Omental fat pad (tissue), 3 donors: ENCODE measurements at regions not wholly inside any gene's neighbourhood (a gene's known extent, or its start where the extent isn't known, plus 50 kb on each side); places are given as distances from the start of the nearest gene placed in this dataset.

Experiments
- ATAC-seq: fragments of 150-250 bp; one replicate; pipeline ENCODE4 v1.9.1; 2016; ENCODE audit warnings: mild to moderate bottlenecking, moderate library complexity; ENCODE audit not compliant: low FRiP score
- DNase-seq: peaks from one replicate; pipeline ENCODE4 v3.0.0-alpha.2; 2019; ENCODE audit warnings: low spot score
- CTCF ChIP-seq, 3 donors: fragments of 450-650 bp; IDR thresholded peaks; one replicate each; pipeline ENCODE4 v1.5.1; 2016 to 2017; ENCODE audit warnings: antibody characterized with exemption in 3 of 3, mild to moderate bottlenecking in 3 of 3, moderate library complexity in 2 of 3

DNA sequence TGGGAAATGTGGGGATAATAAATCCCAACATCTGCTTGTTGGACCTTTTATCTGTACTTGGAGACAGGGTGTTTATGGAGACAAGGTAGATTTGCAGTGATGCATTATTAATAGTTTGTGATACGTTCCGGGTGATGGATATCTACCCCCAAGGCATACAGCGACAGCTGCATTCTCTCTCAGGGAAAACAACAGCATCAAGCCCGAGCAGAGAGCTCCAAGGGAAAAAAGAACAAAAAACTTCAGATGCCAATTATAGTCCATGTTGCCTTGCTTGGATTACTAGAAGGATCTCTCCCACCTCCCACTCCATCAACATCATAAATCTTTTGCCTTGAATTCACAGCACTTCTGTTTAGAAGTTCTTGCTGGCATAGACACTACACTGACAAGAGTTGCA, 187.5 kb upstream of the CDH11 start:
- ATAC-seq (no peak), DNase-seq (no peak)
- no peak for TF ChIP-seq CTCF (IDR thresholded peaks at IDR 0.05)

- DNase-seq, result no peak
- no peak for TF ChIP-seq CTCF (IDR thresholded peaks at IDR 0.05)
These were observed 186.6 kb upstream of the CDH11 start for GRCh38 chr16:65308506-65308905.

GRCh38 chr16:65307286-65307685, 185.4 kb upstream of the CDH11 start:
- TF ChIP-seq CTCF (IDR thresholded peaks at IDR 0.05), result no peak
- DNase-seq (no peak), ATAC-seq (no peak)

More at GRCh38 chr16:65308506-65308905, 186.6 kb upstream of the CDH11 start:
- ATAC-seq, result no peak

GRCh38 chr16:65306722-65307121, 184.9 kb upstream of the CDH11 start:
- no peak for DNase-seq
- no peak for TF ChIP-seq CTCF (IDR thresholded peaks at IDR 0.05)
- no peak for ATAC-seq

GRCh38 chr16:65306300-65306699, 184.4 kb upstream of the CDH11 start:
- no peak for ATAC-seq
- no peak for TF ChIP-seq CTCF (IDR thresholded peaks at IDR 0.05)
- DNase-seq, result no peak

GRCh38 chr16:65305266-65305959, 183.6 kb upstream of the CDH11 start:
- TF ChIP-seq CTCF (IDR thresholded peaks at IDR 0.05), result no peak
- DNase-seq (no peak), ATAC-seq (no peak)

GRCh38 chr16:65301029-65301428, 179.2 kb upstream of the CDH11 start:
- TF ChIP-seq CTCF (IDR thresholded peaks at IDR 0.05), result no peak
- DNase-seq (no peak), ATAC-seq (no peak)
